ENCODE measurements at regions not wholly inside any gene's neighbourhood (a gene's known extent, or its start where the extent isn't known, plus 50 kb on each side); places are given as distances from the start of the nearest gene placed in this dataset.

GRCh38 chr6:74167511-74167910 lies 471.5 kb downstream of the CD109 start:
- DNase-seq (ENCODE audit: low read depth) = no peak
- POLR2A ChIA-PET = no interaction called here

GRCh38 chr6:74166849-74167248 lies 470.8 kb downstream of the CD109 start:
- no peak for DNase-seq (ENCODE audit: low read depth)
- no peaks in the 10 kb centered on the region for H3K27me3 ChIP-seq (ENCODE audit: control insufficient read depth, insufficient read depth, low read length)
- TF ChIP-seq CTCF (IDR thresholded peaks at IDR 0.05; ENCODE audit: insufficient read depth, low read depth, low read length) = no peak
- no peaks in the 10 kb centered on the region for H3K36me3 ChIP-seq (ENCODE audit: control insufficient read depth, insufficient read depth, low read length)
- ChIA-PET CTCF (no interaction called here), POLR2A (no interaction called here)
- H3K4me3 ChIP-seq (ENCODE audit: low read depth, low read length) = no peak overlapping the region

More at GRCh38 chr6:74167511-74167910, 471.5 kb downstream of the CD109 start:
- no peak for TF ChIP-seq CTCF (IDR thresholded peaks at IDR 0.05; ENCODE audit: insufficient read depth, low read depth, low read length)
- no peaks in the 10 kb centered on the region for H3K27me3 ChIP-seq (ENCODE audit: control insufficient read depth, insufficient read depth, low read length)
- CTCF ChIA-PET = interaction anchor here (1.3 to 1.4 kb wide), 2 partner anchors 14 to 76 kb away, joined by 4 read pairs; no protein-coding TSS in a partner anchor
- no peaks in the 10 kb centered on the region for H3K36me3 ChIP-seq (ENCODE audit: control insufficient read depth, insufficient read depth, low read length)
- no peak overlapping the region for H3K4me3 ChIP-seq (ENCODE audit: low read depth, low read length)

- Histone ChIP-seq H3K27me3 (ENCODE audit: control insufficient read depth, insufficient read depth, low read length) (no peaks in the 10 kb centered on the region), H3K36me3 (ENCODE audit: control insufficient read depth, insufficient read depth, low read length) (no peaks in the 10 kb centered on the region), H3K4me3 (ENCODE audit: low read depth, low read length) (no peak overlapping the region)
- CTCF ChIA-PET = no interaction called here
- TF ChIP-seq CTCF (IDR thresholded peaks at IDR 0.05; ENCODE audit: insufficient read depth, low read depth, low read length) = no peak
- POLR2A ChIA-PET = no interaction called here
- no peak for DNase-seq (ENCODE audit: low read depth)
These were observed 465.4 kb downstream of the CD109 start for GRCh38 chr6:74161380-74161779.

- H3K36me3 ChIP-seq (ENCODE audit: control insufficient read depth, insufficient read depth, low read length) = no peaks in the 10 kb centered on the region
- no peak overlapping the region for H3K4me3 ChIP-seq (ENCODE audit: low read depth, low read length)
- no peak for DNase-seq (ENCODE audit: low read depth)
- no peaks in the 10 kb centered on the region for H3K27me3 ChIP-seq (ENCODE audit: control insufficient read depth, insufficient read depth, low read length)
- ChIA-PET POLR2A (no interaction called here), CTCF (no interaction called here)
- TF ChIP-seq CTCF (IDR thresholded peaks at IDR 0.05; ENCODE audit: insufficient read depth, low read depth, low read length) = no peak
These were observed 456.2 kb downstream of the CD109 start for GRCh38 chr6:74152096-74152675.

GRCh38 chr6:74145931-74146330 lies 449.9 kb downstream of the CD109 start:
- DNase-seq (ENCODE audit: low read depth) = no peak
- no peak for TF ChIP-seq CTCF (IDR thresholded peaks at IDR 0.05; ENCODE audit: insufficient read depth, low read depth, low read length)
- CTCF ChIA-PET = no interaction called here
- Histone ChIP-seq H3K4me3 (ENCODE audit: low read depth, low read length) (no peak overlapping the region), H3K27me3 (ENCODE audit: control insufficient read depth, insufficient read depth, low read length) (no peaks in the 10 kb centered on the region; the same call in 1 of the 2 replicates), H3K36me3 (ENCODE audit: control insufficient read depth, insufficient read depth, low read length) (no peaks in the 10 kb centered on the region)
- POLR2A ChIA-PET = no interaction called here

Data from BJ (cell line).